ENCODE measurements at regions not wholly inside any gene's neighbourhood (a gene's known extent, or its start where the extent isn't known, plus 50 kb on each side); places are given as distances from the start of the nearest gene placed in this dataset.

GRCh38 chr6:91713911-91714310 lies 1127.0 kb upstream of the MAP3K7 start:
- TF ChIP-seq CTCF (conservative IDR thresholded peaks at IDR 0.05; ENCODE audit: low read depth), result no peak
- DNase-seq (ENCODE audit: low spot score), result peak; percentile 37
- ChIA-PET POLR2A (ENCODE audit: low non-redundant PET) (no interaction called here), CTCF (interaction anchor here (0.6 kb wide), 1 partner anchor 434 kb away, joined by 3 read pairs; no protein-coding TSS in a partner anchor)
- H3K27ac ChIP-seq, result no peak overlapping the region

GRCh38 chr6:91711518-91711917 lies 1124.6 kb upstream of the MAP3K7 start:
- CTCF ChIA-PET, result no interaction called here
- TF ChIP-seq CTCF (conservative IDR thresholded peaks at IDR 0.05; ENCODE audit: low read depth), result no peak
- POLR2A ChIA-PET (ENCODE audit: low non-redundant PET), result no interaction called here
- no peak overlapping the region for H3K27ac ChIP-seq
- no peak for DNase-seq (ENCODE audit: low spot score)

- ChIA-PET POLR2A (ENCODE audit: low non-redundant PET) (no interaction called here), CTCF (no interaction called here)
- no peak for DNase-seq (ENCODE audit: low spot score)
- TF ChIP-seq CTCF (conservative IDR thresholded peaks at IDR 0.05; ENCODE audit: low read depth), result no peak
- H3K27ac ChIP-seq, result no peak overlapping the region
These were observed 1123.5 kb upstream of the MAP3K7 start for GRCh38 chr6:91710342-91710741.

GRCh38 chr6:91708534-91708933 lies 1121.7 kb upstream of the MAP3K7 start:
- CTCF ChIA-PET, result interaction anchor here (0.6 kb wide), 1 partner anchor 1536 kb away, joined by 4 read pairs; no protein-coding TSS in a partner anchor
- no peak for TF ChIP-seq CTCF (conservative IDR thresholded peaks at IDR 0.05; ENCODE audit: low read depth)

GRCh38 chr6:91705646-91706045 lies 1118.8 kb upstream of the MAP3K7 start:
- no peak for TF ChIP-seq CTCF (conservative IDR thresholded peaks at IDR 0.05; ENCODE audit: low read depth)
- ChIA-PET POLR2A (ENCODE audit: low non-redundant PET) (no interaction called here), CTCF (no interaction called here)

More at GRCh38 chr6:91708534-91708933, 1121.7 kb upstream of the MAP3K7 start:
- POLR2A ChIA-PET (ENCODE audit: low non-redundant PET), result no interaction called here
- no peak for DNase-seq (ENCODE audit: low spot score)
- no peak overlapping the region for H3K27ac ChIP-seq

GRCh38 chr6:91704531-91704930 lies 1117.7 kb upstream of the MAP3K7 start:
- TF ChIP-seq CTCF (conservative IDR thresholded peaks at IDR 0.05; ENCODE audit: low read depth), result no peak
- H3K27ac ChIP-seq, result no peak overlapping the region
- ChIA-PET POLR2A (ENCODE audit: low non-redundant PET) (no interaction called here), CTCF (no interaction called here)
- peak; percentile 3 for DNase-seq (ENCODE audit: low spot score)

More at GRCh38 chr6:91705646-91706045, 1118.8 kb upstream of the MAP3K7 start:
- DNase-seq (ENCODE audit: low spot score), result no peak
- H3K27ac ChIP-seq, result no peak overlapping the region
